GM21737 (cell line): ENCODE measurements at regions not wholly inside any gene's neighbourhood (a gene's known extent, or its start where the extent isn't known, plus 50 kb on each side); places are given as distances from the start of the nearest gene placed in this dataset.
"Not testable (repeated sequence)": the region's sequence is repeated elsewhere in the genome, so short reads cannot be mapped to it uniquely, and the experiment has no call there.

ENCODE experiments used
- ATAC-seq: cut with Tn5 transposase; IDR thresholded peaks from one replicate; pipeline ENCODE4 v1.9.1; 2021; ENCODE audit warnings: mild to moderate bottlenecking, moderate library complexity; ENCODE audit not compliant: unreplicated experiment

DNA sequence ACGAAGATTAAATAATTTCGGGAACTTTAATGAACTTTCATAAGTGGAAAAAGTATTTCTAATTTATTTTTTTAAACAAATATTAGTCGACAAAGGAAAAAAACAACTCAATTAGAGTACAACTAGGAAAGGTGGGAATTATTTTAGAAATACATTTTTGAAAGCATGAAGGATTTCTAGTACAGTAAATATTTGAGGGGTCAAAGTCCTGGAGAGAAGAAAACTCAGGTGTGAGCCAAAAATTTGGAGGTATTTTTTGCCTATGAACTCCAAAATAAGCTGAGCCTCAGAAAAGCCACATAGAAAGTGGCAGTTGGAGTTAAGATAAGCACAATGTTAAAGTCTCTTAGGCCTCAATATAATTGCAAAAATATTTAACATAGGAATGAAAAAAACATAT lies 2017.3 kb downstream of the C4orf33 start:
- ATAC-seq = no peak

DNA sequence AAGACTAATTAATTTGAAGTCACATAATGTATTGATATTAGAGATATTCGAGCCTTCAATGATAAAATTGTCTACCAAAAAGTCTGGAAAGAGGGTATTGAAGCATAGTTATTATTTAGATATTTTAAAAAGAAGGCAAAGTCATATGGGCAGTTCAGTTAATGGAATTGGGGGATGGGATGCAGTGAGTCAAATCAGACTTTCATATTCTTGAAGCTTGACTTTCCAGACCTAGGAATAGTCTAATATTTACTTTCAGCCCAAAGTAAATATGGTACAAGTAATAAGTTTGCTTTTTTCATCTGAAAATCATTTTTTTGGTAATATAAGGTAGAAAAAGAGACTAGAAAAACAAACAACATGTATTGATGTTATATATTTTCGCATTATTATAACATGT lies 2017.8 kb downstream of the C4orf33 start:
- ATAC-seq = no peak

DNA sequence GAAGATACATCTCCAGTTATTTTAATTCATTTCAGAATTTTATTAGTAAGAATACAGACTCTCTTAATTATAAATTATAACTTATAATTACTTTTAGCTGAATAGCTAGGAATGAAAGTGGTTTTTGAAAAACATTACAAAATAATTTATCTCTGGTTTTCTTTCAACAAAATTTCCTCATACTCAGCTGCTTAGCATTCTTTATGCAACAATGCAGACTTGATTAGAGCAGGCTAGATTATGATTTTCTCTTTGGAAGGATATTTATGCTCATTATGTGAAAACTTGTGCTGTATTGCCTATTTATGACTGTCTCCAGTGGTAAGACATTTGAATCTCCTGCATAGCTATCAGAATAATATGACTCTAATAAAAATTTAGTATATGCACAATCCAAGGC lies 2023.7 kb downstream of the C4orf33 start:
- ATAC-seq = no peak

DNA sequence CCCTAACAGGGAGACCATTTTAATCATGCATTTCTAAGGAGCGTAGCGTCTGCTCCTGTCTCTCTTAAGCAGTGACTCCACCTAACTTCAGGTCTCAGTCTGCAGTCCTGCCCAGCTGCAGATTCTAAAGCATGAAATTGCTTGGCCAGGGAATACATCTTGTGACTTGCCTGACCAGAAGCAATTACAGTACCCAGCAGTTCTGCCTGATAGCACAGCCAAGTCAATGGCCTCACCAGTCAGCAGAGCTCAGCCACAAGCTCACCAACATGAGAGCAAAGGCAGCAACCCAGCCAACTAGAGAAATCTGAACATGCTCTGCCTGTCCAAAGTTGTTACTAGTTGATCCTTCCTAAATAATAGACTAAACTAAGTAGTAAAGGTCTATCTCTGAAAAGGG lies 2011.9 kb upstream of the PCDH10 start:
- no peak for ATAC-seq

DNA sequence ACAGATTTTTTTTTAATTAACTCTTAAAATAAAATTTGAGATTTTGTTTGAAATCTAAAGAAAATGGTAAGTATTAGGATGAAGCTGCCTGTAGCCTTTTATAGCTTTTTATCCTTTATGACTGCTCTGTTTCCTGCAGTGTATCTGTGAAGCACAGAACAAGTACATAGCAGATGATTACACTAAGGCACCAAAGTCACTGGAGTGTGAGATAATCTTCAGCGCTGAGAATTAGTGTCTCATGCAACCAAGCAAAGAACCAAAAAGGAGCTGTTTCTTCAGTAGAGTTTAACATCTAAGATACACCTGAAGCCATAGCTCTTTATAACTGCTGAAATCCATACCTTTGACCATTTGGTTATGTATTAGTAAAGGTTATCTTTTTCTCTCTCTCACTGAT lies 1989.8 kb upstream of the PCDH10 start:
- no peak for ATAC-seq

DNA sequence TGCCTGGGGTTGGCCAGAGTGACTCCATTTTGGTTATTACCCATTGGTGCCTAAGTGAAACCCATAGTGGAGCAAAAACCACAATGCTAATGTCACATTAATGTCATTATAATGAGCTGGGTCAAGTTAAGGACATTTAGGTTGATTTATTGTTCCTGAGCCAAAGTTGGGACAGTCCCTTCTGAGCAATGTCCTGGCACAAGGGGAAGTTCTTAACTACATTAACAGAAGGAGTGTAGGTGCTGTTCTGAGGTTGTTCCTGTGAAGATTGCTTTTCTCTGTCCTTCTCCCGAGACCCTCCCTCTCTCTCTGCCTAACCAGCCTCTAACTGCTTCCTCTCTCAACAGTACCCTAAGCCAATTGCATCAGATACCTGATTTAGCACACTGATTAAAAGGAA lies 1956.8 kb upstream of the PCDH10 start:
- ATAC-seq = no peak

DNA sequence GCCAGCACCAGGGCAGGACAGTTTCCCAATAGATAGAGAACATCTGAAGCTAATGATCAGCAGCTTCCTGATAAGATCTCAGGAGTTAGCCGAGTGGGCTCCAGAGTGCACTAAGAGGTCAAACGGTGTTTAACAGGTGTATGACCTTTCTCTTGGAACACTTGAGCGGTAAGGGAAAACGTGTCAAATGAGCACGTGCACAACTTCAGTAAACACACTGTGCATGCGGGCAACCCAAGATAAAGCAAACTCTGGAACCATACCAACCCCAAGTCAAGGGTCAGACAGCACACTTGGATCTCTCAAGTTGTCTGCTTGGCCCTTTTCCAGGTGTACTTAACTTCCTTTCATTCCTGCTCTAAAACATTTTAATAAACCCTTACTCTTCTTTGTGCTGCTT lies 1941.5 kb upstream of the PCDH10 start:
- ATAC-seq = no peak

DNA sequence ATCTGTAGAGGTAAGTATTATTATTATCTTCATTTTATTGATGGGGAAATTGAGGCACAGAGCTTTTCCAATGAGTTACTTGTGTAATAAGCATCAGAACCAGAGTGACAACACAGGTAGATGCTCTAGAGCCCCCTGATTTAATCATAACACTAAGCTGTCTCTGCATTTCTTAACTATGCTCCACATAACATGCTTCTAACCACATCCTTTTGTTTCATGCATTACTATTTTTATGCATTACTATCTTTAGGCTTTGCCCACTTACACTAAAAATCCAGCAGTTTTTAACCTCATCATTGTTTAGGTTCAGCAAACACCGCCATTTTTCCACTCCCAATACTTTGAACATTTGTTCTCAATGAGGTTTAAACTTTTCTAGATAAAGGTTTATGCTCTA lies 1900.8 kb upstream of the PCDH10 start:
- ATAC-seq = no peak

DNA sequence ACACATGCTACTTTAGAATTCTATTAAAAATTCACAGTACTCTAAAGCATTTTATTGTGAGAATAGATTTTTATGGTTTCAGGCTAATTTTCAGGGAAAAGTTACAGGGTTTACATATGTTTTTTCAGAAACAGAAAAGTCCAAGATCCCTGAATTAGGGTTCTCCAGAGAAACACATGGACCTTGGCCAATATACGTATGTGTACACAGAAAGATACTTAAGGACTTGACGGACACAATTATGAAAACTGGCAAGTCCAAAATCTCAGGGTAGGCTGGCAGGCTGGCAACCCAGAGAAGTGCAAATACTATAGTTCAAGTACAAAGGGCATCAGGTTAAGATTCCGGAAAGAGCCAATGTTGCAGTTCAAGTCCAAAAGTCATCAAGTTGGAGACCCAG lies 1897.8 kb upstream of the PCDH10 start:
- no peak for ATAC-seq

DNA sequence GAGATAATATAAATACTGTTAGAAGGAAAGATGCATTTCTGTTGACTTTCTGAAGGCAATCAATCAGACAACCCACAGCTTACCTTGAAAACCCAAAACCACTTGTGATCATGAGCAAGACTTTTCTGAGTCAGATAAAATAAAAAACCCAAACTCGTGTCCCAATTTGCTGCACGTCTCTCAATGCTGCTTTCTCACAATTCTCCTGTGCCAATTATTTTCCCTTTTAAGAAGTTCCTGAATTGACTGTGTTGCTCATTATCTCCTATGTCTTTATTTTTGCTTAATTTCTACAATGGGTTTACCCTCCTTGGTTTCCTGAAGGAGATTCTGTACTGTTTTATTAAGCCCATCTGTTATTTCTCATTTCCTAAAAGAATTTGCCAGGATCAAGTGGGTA lies 1891.9 kb upstream of the PCDH10 start:
- no peak for ATAC-seq

DNA sequence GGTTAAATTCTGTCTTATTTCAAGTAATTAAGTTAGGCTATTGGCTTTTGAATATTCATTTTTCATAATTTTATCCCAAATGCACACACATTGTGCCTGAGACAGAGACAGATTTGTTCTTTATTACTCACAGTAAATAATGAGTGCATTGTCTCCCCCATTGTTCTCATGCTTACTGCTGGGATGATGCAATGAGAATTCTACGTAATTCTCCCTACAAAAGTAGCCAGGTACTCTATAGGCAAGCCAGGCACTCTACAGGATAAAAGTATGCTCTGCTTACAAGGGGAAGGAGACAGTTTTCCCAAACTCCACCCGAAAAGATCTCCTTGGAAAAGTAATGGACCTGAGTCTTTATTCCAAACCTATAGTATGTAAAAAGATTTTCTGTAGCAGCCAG lies 1890.7 kb upstream of the PCDH10 start:
- ATAC-seq = no peak

DNA sequence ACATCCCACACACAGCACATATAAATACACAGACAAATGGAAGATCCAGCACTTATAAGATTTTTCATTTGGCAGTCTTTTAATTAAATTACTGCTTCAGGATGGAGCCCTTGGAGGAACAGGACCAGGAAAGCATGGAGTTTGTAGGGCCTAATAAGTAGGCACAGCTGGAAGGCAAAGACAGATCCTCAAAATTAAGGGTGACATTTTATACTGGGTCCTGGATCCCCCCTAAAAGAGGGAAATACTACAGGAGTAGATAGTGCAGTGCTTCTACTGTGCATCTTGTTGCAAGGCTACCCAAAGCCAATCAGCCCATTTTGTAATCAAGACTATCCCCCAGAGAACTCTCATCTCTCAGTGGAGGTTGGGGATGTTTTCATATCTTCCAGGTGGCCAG lies 1860.7 kb upstream of the PCDH10 start:
- ATAC-seq = no peak

DNA sequence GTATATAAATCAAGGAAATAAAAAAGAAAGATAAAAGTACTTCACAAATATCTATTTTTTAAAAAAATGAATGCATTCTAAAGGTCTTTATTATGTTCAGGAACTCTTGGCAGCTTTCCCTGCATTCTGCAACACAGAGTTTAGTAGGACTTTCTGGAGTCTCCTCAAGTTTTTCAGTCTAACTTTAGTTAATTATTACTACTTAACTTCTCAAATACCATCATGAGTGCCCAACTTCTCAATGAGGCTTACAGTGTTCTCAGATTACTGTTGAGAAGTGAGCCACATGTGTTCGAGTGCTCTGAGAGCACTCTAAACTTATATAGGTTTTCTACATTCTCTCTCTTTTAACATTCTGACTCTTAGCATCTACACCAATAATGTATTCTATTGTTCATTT lies 1852.9 kb upstream of the PCDH10 start:
- no peak for ATAC-seq

DNA sequence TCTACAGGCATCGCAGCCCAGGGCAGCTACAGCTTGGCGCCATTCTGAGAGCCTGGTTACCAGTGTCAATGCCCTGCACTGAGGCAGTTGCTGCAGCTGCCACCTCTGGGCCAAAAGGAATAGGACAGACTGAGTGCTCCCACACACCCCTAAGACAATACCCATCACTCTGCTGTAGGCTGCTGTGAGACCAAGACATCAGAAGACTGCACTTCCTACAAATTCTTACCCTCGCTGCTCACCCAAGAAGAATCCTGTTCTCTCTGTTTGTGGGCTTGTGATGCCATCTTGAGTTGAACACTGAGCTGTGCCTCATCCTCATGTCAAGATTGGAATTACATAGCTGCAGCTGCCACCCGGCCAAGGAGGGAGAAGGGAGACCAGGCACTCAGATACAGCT lies 1847.0 kb upstream of the PCDH10 start:
- ATAC-seq = no peak

DNA sequence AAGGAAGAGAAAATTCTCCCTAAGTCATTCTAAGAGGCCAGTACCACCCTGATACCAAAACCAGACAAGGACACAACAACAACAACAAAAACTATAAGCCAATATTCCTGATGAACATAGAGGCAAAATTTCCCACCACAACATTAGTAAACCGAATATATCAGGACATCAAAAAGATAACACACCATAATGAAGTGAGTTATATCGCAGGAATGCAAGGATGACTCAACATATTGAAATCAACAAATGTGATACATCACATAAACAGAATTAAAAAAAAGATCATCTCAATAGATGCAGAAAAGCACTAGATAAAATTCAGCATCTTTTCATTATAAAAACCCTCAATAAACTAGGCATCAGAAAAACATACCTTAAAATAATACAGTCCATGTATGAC lies 1844.4 kb upstream of the PCDH10 start:
- no peak for ATAC-seq

DNA sequence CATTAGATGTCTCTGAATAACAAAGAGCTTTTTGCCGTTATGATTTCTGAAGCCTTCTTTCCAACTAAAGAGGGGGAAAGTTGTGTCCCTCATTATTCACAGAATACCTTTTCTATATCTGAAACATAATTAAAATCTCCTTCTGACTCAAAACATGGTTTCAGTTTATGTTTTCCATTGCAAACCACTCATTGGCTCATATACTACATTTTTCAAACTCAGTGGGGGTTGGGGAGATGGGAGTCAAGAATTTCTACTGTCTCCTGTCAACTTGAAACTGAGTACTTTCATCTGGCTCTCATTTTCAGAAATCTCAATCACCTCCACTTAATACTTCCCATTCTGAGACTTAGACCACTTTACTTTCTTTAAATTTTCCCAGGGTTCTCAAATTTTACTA lies 1839.5 kb upstream of the PCDH10 start:
- no peak for ATAC-seq

DNA sequence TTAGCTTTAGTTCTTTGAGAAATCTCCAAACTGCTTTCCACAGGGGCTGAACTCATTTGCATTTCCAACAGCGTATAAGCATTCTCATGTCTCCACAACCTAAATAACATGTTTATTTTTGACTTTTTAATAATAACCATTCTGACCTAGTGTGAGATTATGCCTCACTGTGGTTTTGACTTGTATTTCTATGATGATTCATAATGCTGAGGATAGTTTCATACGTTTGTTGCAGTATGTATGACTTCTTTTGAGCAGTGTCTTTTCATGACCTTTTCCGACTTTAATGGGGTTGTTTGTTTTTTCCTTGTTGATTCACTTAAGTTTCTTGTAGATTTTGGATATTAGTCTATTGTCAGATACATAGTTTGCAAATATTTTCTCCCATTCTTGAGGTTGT lies 1833.0 kb upstream of the PCDH10 start:
- ATAC-seq = no peak

DNA sequence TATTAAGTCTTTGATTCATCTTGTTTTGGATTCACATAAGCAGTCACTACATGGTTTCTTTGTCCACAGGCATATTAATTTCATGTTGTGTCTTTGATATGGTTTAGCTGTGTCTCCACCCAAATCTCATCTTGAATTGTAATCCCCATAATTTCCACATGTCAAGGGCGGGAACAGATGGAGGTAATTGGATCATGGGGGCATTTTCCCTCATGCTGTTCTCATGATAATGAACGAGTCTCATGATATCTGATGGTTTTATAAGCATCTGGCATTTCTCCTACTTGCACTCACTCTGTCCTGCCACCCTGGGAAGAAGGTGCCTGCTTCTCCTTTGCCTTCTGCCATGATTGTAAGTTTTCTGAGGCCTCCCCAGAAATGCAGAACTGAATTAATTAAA lies 1811.2 kb upstream of the PCDH10 start:
- ATAC-seq = no peak

DNA sequence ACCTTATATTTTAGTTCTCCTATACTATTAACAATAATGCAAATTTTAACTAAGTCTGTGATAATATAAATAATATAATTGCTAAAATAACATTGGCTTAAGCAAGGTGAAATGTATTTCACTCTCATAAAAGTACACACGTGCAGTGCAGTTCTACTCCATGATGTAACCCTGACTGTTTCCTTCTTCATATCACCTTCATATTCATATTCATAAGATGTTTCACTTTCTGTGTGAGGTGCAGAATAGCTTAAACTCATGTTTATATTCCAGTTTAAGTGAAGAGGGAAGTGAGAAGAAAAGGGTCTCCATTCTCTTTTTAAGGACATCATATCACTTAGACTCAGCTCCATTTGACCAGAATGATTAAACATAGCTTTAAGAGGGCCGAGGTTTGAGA lies 1810.0 kb upstream of the PCDH10 start:
- no peak for ATAC-seq

DNA sequence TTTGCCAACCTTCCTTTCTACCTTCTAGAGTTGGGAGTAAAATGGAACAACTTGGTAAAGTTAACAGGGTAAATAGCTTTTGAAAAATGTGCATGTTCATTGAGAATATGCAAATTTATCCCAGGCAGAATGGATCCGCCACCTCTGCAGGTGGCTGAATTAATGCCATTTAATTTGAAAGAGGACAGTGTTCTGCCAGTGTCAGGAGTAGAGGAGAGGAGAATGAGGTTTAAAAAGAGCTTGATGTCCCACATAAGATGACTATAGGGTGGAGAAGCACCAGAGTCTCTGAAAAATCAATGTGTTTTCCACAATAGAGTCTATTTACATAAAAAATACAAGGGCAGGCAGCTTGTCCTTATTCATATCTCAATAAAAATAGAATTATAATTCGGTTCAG lies 1804.3 kb upstream of the PCDH10 start:
- ATAC-seq = no peak

DNA sequence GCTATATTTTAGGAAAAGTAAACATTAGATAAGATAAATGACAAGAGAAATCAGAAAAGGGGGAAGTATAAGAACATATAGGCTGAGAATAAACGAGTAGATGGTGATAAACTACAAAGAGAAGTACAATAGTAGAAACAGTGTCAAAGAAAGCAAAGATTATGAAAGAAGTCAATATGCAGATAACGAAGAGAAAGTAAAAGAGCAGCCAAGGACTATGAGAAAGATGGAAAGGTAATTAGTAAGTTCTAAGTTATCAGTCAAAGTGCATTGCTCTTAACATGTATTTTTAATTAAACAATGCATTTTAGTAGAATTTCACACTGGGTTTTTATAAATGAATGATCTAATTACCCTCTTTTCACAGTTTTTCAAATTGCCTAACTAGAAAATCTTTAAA lies 1801.3 kb upstream of the PCDH10 start:
- no peak for ATAC-seq

DNA sequence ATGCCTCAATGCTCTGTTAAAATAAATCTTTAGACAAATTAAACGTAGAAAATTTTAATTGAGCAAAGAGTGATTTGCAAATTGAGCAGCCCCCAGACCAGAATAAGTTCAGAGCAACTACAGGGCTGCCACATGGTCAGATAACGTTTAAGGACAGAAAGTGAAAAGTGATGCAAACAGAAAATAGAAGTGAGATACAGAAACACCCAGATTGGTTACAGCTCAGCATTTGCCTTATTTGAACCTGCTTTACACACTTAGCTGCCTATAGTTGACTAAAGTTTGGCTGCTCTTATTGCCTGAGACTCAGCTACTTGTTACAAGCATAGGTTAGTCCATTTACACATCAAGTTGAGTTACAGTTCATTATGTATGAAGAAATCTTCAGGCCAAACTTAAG lies 1800.8 kb upstream of the PCDH10 start:
- no peak for ATAC-seq

DNA sequence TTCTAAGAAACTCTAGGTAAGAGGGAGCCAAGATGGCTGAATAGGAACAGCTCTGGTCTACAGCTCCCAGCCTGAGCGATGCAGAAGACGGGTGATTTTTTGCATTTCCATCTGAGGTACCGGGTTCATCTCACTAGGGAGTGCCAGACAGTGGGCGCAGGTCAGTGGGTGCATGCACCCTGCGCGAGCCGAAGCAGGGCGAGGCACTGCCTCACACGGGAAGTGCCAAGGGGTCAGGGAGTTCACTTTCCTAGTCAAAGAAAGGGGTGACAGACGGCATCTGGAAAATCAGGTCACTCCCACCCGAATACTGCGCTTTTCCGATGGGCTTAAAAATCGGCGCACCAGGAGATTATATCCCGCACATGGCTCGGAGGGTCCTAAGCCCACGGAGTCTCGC lies 1796.7 kb upstream of the PCDH10 start:
- ATAC-seq = not testable (repeated sequence)

DNA sequence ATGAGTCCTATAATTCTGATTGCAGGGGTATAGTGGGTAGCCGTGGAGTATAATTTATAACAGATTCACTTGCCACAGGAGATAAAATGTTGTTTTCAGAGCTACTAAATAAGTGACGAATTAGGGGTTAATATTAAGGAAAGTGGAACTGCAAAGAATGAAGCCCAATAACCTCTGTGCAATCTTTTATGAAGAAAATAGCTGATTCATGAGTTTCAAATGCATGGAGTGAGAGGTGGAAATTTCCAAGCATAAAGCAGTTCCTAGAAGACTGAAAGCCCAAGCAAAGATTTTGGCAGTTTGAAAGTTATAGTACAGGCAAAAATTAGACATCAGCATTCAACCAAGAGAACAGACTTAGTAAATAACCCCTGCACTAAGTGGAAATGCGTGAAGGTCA lies 1782.4 kb upstream of the PCDH10 start:
- no peak for ATAC-seq
